H7 (cell line): ENCODE measurements at regions not wholly inside any gene's neighbourhood (a gene's known extent, or its start where the extent isn't known, plus 50 kb on each side); places are given as distances from the start of the nearest gene placed in this dataset.
"Not testable (repeated sequence)": the region's sequence is repeated elsewhere in the genome, so short reads cannot be mapped to it uniquely, and the experiment has no call there.

ENCODE experiments used
- DNase-seq: peaks from one replicate; pipeline ENCODE4 v3.0.0; 2012
- H3K27me3 ChIP-seq: 2 replicates; pipeline ENCODE4 v1.6.0; 2011; ENCODE audit warnings: mild to moderate bottlenecking, low read length; ENCODE audit not compliant: control insufficient read depth, insufficient read depth
- H3K36me3 ChIP-seq: replicated peaks from 2 replicates; pipeline ENCODE4 v1.5.1; 2011; ENCODE audit warnings: low read length; ENCODE audit not compliant: control insufficient read depth, insufficient read depth
- H3K4me3 ChIP-seq: 2 replicates; pipeline ENCODE4 v1.5.1; 2011; ENCODE audit warnings: low read depth, mild to moderate bottlenecking, control low read depth, low read length, moderate library complexity; ENCODE audit not compliant: insufficient read depth

GRCh38 chr5:62778316-62779009 lies 199.8 kb downstream of the LRRC70 start:
- no peak overlapping the region for H3K4me3 ChIP-seq
- no peaks in the 10 kb centered on the region for H3K36me3 ChIP-seq
- H3K27me3 ChIP-seq: no peaks in the 10 kb centered on the region
- DNase-seq: no peak

- not testable (repeated sequence) for H3K4me3 ChIP-seq, H3K36me3 ChIP-seq, H3K27me3 ChIP-seq, DNase-seq
These were observed 198.5 kb downstream of the LRRC70 start for GRCh38 chr5:62777081-62777480.

GRCh38 chr5:62776592-62776991 lies 198.0 kb downstream of the LRRC70 start:
- DNase-seq, H3K36me3 ChIP-seq, H3K4me3 ChIP-seq, H3K27me3 ChIP-seq: not testable (repeated sequence)

GRCh38 chr5:62773460-62773859 lies 194.8 kb downstream of the LRRC70 start:
- Histone ChIP-seq H3K4me3 (no peak overlapping the region), H3K36me3 (no peaks in the 10 kb centered on the region), H3K27me3 (no peaks in the 10 kb centered on the region)
- no peak for DNase-seq

- no peaks in the 10 kb centered on the region for H3K36me3 ChIP-seq
- no peak for DNase-seq
- no peak overlapping the region for H3K4me3 ChIP-seq
- H3K27me3 ChIP-seq: no peaks in the 10 kb centered on the region
These were observed 192.7 kb downstream of the LRRC70 start for GRCh38 chr5:62771341-62771740.

- Histone ChIP-seq H3K4me3 (no peak overlapping the region), H3K36me3 (no peaks in the 10 kb centered on the region), H3K27me3 (no peaks in the 10 kb centered on the region)
- DNase-seq: no peak
These were observed 189.0 kb downstream of the LRRC70 start for GRCh38 chr5:62767650-62768049.

GRCh38 chr5:62767077-62767476 lies 188.5 kb downstream of the LRRC70 start:
- H3K36me3 ChIP-seq: no peaks in the 10 kb centered on the region
- H3K4me3 ChIP-seq: no peak overlapping the region
- no peak for DNase-seq
- H3K27me3 ChIP-seq: no peaks in the 10 kb centered on the region

GRCh38 chr5:62762503-62762902 lies 183.9 kb downstream of the LRRC70 start:
- Histone ChIP-seq H3K36me3 (no peaks in the 10 kb centered on the region), H3K27me3 (no peaks in the 10 kb centered on the region), H3K4me3 (no peak overlapping the region)
- DNase-seq: no peak

- H3K36me3 ChIP-seq, H3K27me3 ChIP-seq, H3K4me3 ChIP-seq, DNase-seq: not testable (repeated sequence)
These were observed 179.1 kb downstream of the LRRC70 start for GRCh38 chr5:62757686-62758085.

GRCh38 chr5:62752998-62753367 lies 174.4 kb downstream of the LRRC70 start:
- H3K27me3 ChIP-seq, DNase-seq, H3K4me3 ChIP-seq, H3K36me3 ChIP-seq: not testable (repeated sequence)

- H3K4me3 ChIP-seq, H3K36me3 ChIP-seq, DNase-seq: not testable (repeated sequence)
These were observed 173.7 kb downstream of the LRRC70 start for GRCh38 chr5:62752056-62752997.

GRCh38 chr5:62742207-62742606 lies 163.6 kb downstream of the LRRC70 start:
- Histone ChIP-seq H3K36me3 (no peaks in the 10 kb centered on the region), H3K27me3 (no peaks in the 10 kb centered on the region), H3K4me3 (no peak overlapping the region)
- DNase-seq: no peak

More at GRCh38 chr5:62752056-62752997, 173.7 kb downstream of the LRRC70 start:
- H3K27me3 ChIP-seq: not testable (repeated sequence)

GRCh38 chr5:62741761-62742160 lies 163.1 kb downstream of the LRRC70 start:
- Histone ChIP-seq H3K36me3 (no peaks in the 10 kb centered on the region), H3K4me3 (no peak overlapping the region), H3K27me3 (no peaks in the 10 kb centered on the region)
- no peak for DNase-seq

GRCh38 chr5:62737766-62738165 lies 159.1 kb downstream of the LRRC70 start:
- no peak for DNase-seq
- no peak overlapping the region for H3K4me3 ChIP-seq
- no peaks in the 10 kb centered on the region for H3K27me3 ChIP-seq
- no peaks in the 10 kb centered on the region for H3K36me3 ChIP-seq

GRCh38 chr5:62732677-62733121 lies 154.1 kb downstream of the LRRC70 start:
- Histone ChIP-seq H3K4me3 (no peak overlapping the region), H3K27me3 (no peaks in the 10 kb centered on the region), H3K36me3 (no peaks in the 10 kb centered on the region)
- no peak for DNase-seq
